Erythroblast (primary cell): ENCODE measurements at regions not wholly inside any gene's neighbourhood (a gene's known extent, or its start where the extent isn't known, plus 50 kb on each side); places are given as distances from the start of the nearest gene placed in this dataset.
A peak's percentile ranks its signal among the peaks of the same experiment; 100 is the strongest.

Source experiments
- DNase-seq, 2 experiments: peaks; one replicate each; lab custom pipeline; 2025; lab: John Stamatoyannopoulos, UW
- GATA1 ChIP-seq: IDR thresholded peaks from 2 replicates; pipeline ENCODE4 v1.6.1; 2011; ENCODE audit warnings: low read depth, mild to moderate bottlenecking, control low read depth, low read length, moderate library complexity
- POLR2A ChIP-seq: IDR thresholded peaks from 2 replicates; pipeline ENCODE4 v1.6.1; 2011; ENCODE audit warnings: mild to moderate bottlenecking, low read length

DNA sequence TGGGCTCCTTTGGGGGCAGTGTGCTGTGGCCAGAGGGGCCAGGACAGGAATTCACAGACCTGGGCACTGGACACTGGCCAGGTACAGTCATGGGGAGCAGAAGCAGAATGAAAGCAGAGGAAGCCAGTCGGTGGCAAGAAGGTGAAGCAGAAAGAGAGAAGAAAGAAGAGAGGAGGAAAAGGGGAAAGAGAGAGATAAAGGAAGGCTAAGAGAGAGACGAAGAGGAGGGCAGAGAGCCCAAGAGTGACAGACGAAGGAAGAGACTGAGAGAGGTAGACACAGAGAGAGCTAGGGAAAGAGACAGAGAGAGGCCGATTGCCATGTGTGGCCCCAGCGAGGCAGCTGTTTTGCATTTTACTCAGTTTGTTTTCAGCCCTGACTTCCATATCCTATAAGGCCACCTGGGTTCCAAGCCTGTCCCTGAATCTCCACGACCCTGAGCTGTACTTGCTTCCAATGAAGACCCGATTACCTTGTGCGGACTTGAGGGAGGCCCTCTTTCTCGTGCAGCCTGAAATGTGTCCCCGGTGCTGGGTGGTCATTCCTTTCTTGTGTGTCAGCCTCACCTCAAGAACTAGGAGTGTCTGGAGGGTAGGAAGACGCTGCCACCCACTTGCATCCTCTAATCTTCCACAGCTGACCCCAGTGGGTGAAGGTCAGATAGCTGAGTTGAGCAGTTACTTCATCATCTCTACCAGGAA lies 73.9 kb downstream of the LSM3 start:
- no peak for DNase-seq
- no peak for TF ChIP-seq POLR2A
- TF ChIP-seq GATA1: no peak

DNA sequence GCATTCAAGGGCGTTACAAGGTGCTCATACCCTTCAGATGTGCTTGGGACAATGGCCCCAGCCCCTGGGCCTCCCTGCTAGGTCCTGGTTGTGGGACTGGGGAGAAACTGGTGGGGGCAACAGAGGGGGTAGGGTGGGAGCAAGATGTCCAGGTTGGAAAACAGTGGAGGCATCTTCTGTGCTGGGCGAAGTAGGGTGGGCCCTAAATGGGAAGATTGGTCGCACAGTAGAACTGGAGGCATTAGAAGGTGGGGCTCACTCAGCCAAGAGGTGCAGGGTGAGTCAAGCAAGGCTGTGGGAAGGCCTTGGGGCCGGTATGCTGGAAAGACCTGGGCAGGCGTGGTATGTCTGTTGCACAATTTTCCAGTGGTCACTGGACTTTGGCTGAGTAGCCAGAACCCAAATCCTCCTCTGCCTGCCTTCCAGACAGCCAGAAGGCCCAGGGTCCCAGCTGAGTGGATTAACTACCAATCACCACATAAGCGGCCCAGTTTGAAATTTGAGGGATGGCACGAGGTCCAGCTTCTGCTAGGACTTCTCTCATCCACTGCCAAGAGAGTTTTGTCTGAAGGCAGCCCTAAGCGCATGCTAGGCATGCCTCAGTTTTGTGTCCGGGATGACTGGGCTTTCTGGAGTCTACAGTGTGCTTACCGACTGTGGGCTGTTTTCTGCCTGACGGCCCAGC lies 74.5 kb downstream of the LSM3 start:
- TF ChIP-seq GATA1 (no peak), POLR2A (no peak)
- DNase-seq: no peak

DNA sequence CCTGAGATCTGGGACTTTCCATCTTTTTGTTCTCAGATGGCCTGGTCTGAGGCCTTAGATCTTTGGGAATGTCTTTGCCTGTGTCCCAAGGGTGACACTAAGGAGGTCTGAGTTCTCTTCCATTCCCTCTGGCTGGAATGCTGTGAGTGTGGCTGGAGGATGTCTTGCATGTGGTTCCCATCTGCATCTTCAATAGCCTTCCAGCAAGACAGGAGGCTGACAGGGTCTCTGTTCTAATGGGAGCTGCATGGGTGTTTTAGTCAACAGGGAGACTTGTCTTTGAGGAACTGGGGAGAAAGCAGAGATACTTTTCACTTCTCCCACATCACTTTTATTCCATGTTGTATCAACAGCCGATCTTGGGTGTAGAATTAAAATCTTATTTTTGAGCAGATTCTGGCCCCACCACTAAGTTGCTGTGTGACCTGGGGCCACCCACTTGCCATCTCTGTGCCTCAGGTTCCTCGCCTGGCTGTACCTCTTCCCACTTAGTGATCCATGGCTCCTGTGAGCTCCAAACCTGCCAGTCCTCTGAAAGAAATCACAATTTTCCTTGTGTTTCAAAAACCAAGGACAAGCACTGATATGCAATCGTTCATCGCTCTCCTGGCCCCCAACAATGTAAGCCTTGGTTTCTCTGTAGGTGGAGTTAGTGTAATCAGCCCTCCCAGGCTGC lies 75.2 kb downstream of the LSM3 start:
- TF ChIP-seq GATA1: no peak
- no peak for DNase-seq

DNA sequence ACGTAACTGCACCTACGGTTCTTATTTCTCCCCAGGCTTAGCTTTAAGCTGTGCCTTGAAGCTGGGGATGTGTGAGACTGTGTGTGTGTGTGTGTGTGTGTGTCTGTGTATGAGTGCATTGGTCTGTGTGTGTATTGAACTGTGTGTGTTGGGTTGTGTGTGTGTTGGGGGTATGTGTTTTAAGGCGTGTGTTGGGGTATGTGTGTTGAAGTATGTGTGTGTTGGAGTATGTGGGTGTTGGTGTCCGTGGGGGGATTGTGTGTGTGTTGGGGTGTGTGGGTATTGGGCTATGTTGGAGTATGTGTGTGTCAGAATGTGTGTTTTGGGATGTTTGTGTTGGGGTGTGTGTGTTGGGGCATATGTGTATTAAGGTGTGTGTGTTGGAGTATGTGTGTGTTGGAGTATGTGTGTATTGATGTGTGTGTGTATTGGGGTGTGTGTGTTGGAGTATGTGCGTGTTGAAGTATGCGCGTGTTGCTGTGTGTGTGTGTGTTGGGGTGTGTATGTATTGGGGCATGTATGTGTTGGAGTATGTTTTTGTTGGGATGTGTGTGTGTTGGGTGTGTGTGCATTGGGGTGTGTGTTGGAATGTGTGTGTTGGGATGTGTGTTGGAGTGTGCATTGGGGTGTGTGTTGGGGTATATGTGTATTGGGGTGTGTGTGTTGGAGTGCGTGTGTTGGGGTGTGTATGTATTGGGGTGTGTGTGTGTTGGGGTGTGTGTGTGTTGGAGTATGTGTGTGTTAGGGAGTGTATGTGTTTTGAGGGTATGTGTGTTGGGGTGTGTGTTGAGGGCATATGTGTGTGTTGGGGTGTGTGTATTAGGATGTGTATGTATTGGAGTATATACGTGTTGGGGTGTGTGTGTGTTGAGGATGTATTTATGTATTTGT lies 76.4 kb downstream of the LSM3 start:
- DNase-seq: no peak
- TF ChIP-seq POLR2A (no peak), GATA1 (no peak)

DNA sequence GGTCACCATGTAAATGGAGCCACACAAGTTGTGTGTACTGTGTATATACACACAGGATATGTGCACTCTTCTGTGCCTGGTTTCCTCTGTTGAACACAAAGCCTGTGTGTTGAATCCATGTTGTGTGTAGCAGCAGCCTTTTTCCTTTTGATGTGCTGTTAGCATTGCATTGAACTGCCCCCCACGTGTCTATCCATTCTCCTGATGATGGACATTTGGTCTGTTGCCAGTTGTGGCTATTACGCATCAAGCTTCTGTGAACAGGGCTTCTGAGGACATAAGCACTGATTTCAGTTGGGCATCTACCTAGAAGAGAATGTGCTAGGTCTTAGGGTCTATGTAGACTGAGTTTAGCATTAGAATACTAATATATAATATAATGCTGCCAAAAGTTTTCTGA lies 77.4 kb downstream of the LSM3 start:
- no peak for DNase-seq
- TF ChIP-seq GATA1 (no peak), POLR2A (no peak)

DNA sequence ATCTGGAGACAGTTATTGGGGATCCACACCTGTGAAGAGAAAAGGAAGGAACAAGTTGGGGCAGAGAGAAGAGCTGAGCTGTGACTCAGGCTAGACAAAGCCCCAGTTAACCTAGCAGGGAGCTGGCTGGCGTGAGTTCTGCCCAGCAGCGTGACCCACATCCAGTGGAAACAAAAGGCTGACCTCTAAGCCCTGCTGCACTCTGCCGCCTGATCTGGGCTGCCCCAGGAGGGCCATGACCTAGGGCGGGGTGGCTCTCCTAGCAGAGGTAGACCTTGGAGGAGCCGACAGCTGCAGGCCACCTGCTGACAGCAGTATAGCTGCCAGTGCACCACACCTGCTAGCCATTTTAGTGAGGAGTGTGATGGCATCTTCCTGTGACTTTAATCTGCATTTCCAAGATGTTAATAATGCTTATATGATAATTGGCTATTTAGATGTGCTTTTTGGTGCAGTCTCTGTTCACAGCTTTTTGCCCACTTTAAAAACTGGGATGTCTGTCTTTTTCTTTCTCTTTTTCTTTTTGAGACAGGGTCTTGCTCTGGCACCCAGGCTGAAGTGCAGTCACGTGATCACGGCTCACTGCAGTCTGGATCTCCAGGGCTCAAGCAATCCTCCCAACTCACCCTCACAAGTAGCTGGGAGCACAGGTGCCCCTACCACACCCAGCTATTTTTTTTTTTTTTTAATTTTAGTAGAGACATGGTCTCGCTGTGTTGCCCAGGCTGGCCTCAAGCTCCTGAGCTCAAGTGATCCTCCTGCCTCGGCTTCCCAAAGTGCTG lies 78.1 kb downstream of the LSM3 start:
- no peak for TF ChIP-seq POLR2A
- TF ChIP-seq GATA1: no peak

DNA sequence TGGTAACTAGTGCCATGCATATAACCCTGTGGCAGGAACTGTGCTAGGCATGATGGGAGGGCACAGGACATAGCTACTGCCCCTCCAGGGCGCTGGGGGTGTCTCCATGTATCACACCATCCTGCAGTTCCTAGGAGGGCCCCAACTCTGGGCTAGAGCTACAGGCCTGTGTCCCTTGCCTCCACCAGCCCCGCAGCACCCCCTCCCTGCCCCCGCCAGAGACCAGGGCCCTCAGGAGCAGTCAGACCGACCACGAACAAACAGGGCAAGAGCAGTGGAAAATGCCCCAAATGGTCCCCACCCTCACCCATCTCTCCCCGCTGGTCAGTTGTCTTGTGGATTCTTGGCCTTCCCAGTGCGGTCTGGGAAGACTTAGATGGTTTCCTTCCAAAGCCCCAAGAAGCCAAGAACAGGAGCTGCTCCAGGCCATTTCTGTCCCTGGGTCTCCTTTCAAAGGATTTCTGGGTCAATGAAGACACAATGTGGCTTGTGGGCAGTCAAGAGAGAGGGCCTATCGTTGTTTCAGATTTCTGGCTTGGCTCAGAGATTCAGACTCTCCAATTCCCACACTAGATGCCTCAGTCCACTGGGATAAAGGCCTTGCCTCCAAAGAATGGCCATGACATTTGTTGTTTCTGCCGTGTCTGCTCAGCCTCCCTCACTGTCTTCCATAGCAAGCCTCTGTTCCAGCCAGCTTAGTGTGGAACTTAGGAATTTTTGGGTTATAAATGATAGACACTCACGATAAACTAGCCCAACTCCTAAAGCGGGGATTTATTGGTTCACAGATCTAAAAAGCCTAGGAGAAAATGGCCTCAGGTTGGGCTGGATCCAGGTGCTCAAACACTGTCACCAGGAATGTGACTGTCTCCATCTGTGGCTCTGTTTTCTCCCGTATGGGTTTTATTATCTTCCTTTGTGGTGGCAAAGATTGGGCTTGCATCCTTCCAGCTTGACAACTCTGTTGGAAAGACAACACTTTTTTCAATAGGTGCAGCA lies 80.6 kb downstream of the LSM3 start:
- TF ChIP-seq GATA1 (no peak), POLR2A (no peak)
- DNase-seq: no peak

More for the DNA sequence above, 78.1 kb downstream of the LSM3 start:
- no peak for DNase-seq

DNA sequence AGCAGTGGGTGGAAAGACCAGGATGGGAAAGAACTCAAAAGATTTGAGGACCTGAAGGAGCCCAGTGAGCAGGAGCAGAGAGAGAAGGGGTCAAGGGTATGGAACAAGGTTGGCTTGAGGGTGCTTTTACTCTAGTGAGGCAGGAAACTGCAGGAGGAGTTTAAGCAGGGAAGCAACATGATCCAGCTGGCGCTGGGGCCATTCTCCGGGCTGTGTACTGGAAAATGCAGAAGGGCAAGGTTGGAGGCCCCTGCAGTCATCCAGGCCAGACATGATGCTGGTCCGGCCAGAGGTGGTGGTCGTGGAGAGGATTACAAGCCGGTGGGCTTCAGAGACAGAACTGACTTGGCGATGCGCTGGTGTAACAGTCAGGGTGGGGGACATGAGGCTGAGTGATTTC lies 81.8 kb downstream of the LSM3 start:
- TF ChIP-seq POLR2A (no peak), GATA1 (no peak)
- no peak for DNase-seq

DNA sequence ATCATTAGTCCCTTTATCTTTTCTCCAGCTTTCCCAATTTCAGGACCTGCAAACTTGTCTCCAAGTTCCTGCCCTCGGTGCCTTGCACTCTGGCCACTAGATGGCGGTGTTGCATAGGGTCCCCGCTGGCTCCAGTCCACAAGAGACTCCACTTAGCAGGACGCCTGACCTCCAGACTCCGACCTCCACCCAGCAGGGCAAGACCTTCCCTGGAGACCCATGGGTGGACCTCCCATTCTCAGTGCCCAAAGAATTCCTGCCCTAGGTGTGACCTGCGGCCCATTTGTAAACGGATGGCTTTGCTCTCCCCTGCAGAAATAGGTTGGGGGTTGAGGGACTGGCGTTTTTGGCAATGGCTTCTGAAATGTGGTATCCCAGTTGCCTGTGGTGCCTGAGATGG lies 82.6 kb downstream of the LSM3 start:
- TF ChIP-seq POLR2A (no peak), GATA1 (no peak)
- peak; percentile 70 to 85 for DNase-seq

DNA sequence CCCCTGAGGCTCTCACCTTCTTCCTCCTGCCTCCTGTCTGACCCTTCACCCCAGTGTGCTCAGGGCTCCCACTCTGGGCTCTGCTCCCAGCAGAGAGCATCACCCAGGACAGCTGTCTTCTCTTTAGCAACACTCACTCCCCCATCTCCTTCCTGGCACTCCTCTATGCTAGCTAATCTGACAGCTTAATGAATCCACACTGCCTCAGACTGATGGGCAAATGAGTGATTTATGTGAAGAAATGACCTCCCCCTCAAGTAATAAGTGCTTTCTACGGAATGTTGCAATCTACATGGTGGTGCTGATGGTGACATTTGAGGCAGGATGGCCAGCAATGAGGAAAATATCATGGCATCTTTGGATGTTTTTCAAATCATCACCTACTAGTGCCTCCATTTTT lies 83.6 kb downstream of the LSM3 start:
- no peak for DNase-seq
- no peak for TF ChIP-seq POLR2A
- no peak for TF ChIP-seq GATA1

DNA sequence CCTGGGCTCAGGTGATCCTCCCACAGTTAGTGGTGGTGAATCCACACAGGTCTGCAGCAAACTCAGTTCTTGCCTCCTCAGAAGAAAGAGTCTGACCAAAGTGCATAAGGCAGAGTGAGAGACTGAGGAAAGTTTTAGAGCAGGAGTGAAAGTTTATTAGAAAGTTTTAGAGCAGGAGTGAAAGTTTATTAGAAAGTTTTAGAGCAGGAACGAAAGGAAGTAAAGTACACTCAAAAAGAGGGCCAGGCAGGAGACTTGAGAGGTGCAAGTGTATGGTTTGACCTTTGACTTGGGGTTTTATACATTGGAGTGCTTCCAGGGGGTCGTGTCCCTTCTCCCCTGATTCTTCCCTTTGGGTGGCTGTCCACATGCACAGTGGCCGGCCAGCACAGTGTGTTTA lies 84.2 kb downstream of the LSM3 start:
- TF ChIP-seq POLR2A: no peak
- TF ChIP-seq GATA1: no peak

More for the DNA sequence above, 84.2 kb downstream of the LSM3 start:
- DNase-seq: no peak
